Immature natural killer cell (primary cell): ENCODE measurements at regions not wholly inside any gene's neighbourhood (a gene's known extent, or its start where the extent isn't known, plus 50 kb on each side); places are given as distances from the start of the nearest gene placed in this dataset.
A peak's percentile ranks its signal among the peaks of the same experiment; 100 is the strongest.
"Not testable (repeated sequence)": the region's sequence is repeated elsewhere in the genome, so short reads cannot be mapped to it uniquely, and the experiment has no call there.

Source experiments
- DNase-seq, 3 donors: peaks; one replicate each; pipeline ENCODE4 v3.0.0; 2022; ENCODE audit warnings: mixed read lengths in 1 of 3
- H3K27ac Mint-ChIP-seq, 6 donors: one replicate each; pipeline ENCODE4 v1.8.0; 2020; ENCODE audit warnings: mixed read lengths in 6 of 6, mild to moderate bottlenecking in 5 of 6, inconsistent platforms in 4 of 6, moderate library complexity in 3 of 6
- H3K27me3 Mint-ChIP-seq, 3 donors: one replicate each; pipeline ENCODE4 v1.8.0; 2020 to 2021; ENCODE audit warnings: low read depth in 3 of 3, mild to moderate bottlenecking in 3 of 3, mixed read lengths in 3 of 3, moderate library complexity in 3 of 3, inconsistent platforms in 1 of 3
- H3K36me3 Mint-ChIP-seq, 3 donors: one replicate each; pipeline ENCODE4 v1.8.0; 2020; ENCODE audit warnings: mixed read lengths in 3 of 3, inconsistent platforms in 2 of 3, mild to moderate bottlenecking in 2 of 3
- H3K4me1 Mint-ChIP-seq, 2 donors: one replicate each; pipeline ENCODE4 v1.8.0; 2020; ENCODE audit warnings: inconsistent platforms in 2 of 2, mild to moderate bottlenecking in 2 of 2, mixed read lengths in 2 of 2, moderate library complexity in 1 of 2
- H3K4me3 Mint-ChIP-seq, 5 donors: one replicate each; pipeline ENCODE4 v1.8.0; 2020; ENCODE audit warnings: mild to moderate bottlenecking in 5 of 5, mixed read lengths in 5 of 5, inconsistent platforms in 3 of 5, moderate library complexity in 3 of 5
- H3K9me3 Mint-ChIP-seq, 6 donors: one replicate each; pipeline ENCODE4 v1.8.0; 2020; ENCODE audit warnings: mild to moderate bottlenecking in 6 of 6, mixed read lengths in 6 of 6, inconsistent platforms in 4 of 6, moderate library complexity in 3 of 6

- Mint-ChIP-seq H3K4me3 (no peak overlapping the region), H3K4me1 (peaks cover 9 to 13% of the 10 kb centered on the region in 2 donors), H3K27ac (peak overlapping the region in 1 of 6 donors; percentile 40), H3K9me3 (no peaks in the 10 kb centered on the region), H3K36me3 (peaks cover 3 to 7% (median 7%) of the 10 kb centered on the region in 3 donors), H3K27me3 (peaks cover 0 to 2% (median 1%) of the 10 kb centered on the region in 3 donors)
- no peak for DNase-seq
These were observed 106.4 kb downstream of the SLC25A47 start for GRCh38 chr14:100429537-100429936.

GRCh38 chr14:100430571-100430970, 107.4 kb downstream of the SLC25A47 start:
- no peak overlapping the region for H3K27ac Mint-ChIP-seq

GRCh38 chr14:100431461-100431860, 108.3 kb downstream of the SLC25A47 start:
- not testable (repeated sequence) for H3K9me3 Mint-ChIP-seq, H3K27me3 Mint-ChIP-seq, H3K4me3 Mint-ChIP-seq, DNase-seq, H3K27ac Mint-ChIP-seq, H3K36me3 Mint-ChIP-seq, H3K4me1 Mint-ChIP-seq

More at GRCh38 chr14:100430571-100430970, 107.4 kb downstream of the SLC25A47 start:
- Mint-ChIP-seq H3K36me3 (peaks cover 3 to 7% (median 7%) of the 10 kb centered on the region in 3 donors), H3K27me3 (peaks cover 0 to 2% (median 1%) of the 10 kb centered on the region in 3 donors), H3K4me3 (no peak overlapping the region), H3K4me1 (peaks cover 0 to 3% of the 10 kb centered on the region in 2 donors), H3K9me3 (no peaks in the 10 kb centered on the region)
- DNase-seq: no peak

DNA sequence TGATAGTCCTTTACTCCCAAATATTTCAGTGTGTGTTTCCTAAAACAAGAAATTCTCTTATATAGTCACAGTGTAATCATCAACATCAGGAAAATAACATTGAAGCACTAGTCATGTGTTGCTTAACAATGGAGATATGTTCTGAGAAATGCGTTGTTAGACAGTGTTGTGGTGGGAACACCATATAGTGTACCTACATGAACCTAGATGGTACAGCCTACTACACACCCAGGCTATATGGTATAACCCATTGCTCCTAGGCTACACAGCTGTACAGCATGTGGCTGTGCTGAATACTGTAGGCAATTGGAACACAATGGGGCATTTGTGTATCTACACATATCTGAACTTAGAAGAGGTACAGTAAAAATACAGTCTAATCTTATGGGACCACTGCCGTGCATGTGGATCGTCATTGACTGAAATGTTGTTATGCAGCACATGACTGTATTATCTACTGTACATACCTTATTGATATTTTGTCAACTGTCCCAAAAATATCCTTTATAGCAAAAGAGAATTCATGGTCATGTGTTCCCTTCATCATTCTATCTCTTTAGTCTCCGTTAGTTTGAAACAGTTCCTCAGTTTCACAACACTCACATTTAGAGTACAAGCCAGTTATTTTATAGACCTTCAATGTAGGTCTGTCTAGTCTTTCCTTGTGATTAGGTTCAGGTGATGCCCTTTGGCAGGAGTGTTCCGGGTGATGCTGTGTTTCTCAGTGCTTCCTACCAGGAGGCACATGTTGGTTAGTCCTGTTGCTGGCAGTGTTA, 109.7 kb downstream of the SLC25A47 start:
- H3K27me3 Mint-ChIP-seq: peaks cover 0 to 2% (median 0%) of the 10 kb centered on the region in 3 donors
- no peaks in the 10 kb centered on the region for H3K9me3 Mint-ChIP-seq
- H3K36me3 Mint-ChIP-seq: peaks cover 3 to 7% (median 7%) of the 10 kb centered on the region in 3 donors
- DNase-seq: no peak
- no peak overlapping the region for H3K4me3 Mint-ChIP-seq
- H3K27ac Mint-ChIP-seq: peak overlapping the region in 1 of 6 donors; percentile 42
- no peaks in the 10 kb centered on the region for H3K4me1 Mint-ChIP-seq

DNA sequence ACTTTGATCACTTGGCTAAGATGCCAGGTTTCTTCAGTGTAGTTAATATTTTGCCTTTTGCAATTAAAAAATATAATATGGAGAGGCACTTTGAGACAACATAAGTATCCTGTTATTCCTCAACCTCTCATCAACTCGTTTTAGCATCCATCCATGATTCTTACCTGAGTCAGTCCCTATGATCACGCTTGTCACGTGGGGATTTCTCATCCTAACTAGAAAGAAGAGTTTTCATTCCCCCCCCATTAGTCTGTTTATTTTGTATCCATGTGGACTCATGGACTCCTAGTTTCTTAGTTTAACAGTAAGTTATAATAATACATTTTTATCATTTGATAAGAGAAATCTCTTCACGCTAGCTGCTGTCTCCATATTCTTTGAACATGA, 110.3 kb downstream of the SLC25A47 start:
- peak overlapping the region in 1 of 6 donors; percentile 42 for H3K27ac Mint-ChIP-seq
- no peak for DNase-seq
- H3K4me1 Mint-ChIP-seq: no peaks in the 10 kb centered on the region
- H3K36me3 Mint-ChIP-seq: peaks cover 3 to 7% (median 7%) of the 10 kb centered on the region in 3 donors
- H3K4me3 Mint-ChIP-seq: no peak overlapping the region
- no peaks in the 10 kb centered on the region for H3K9me3 Mint-ChIP-seq
- peaks cover 0 to 2% (median 0%) of the 10 kb centered on the region in 3 donors for H3K27me3 Mint-ChIP-seq

DNA sequence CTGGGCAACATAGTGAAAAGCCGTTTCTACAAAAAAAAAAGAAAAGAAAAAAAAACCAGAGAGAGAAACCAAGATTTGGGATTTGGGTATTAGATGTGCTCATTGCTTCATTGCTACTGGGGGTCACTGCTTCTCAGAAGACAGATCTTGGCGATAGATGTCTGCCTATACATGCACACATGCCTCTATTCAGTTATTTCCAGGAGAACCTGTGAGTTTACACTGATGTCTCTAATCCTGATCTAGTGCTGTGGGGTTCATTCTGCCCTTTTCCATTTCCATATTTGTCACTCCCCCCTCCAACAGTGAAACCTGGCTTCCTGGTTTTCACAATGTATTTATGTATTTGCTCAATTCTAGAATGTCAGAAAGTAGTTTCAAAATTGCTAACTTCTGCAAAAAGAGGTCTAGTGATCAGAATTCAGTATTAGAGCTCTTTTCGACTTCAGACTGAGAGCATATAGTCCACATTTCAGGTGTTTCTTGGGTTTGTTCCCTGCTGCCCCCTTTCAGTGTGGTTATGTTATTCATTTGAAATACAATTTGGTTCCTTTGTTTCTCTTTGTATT, 111.0 kb downstream of the SLC25A47 start:
- peaks cover 0 to 2% (median 0%) of the 10 kb centered on the region in 3 donors for H3K27me3 Mint-ChIP-seq
- H3K4me1 Mint-ChIP-seq: no peaks in the 10 kb centered on the region
- peaks cover 3 to 7% (median 7%) of the 10 kb centered on the region in 3 donors for H3K36me3 Mint-ChIP-seq
- H3K4me3 Mint-ChIP-seq: no peak overlapping the region
- H3K27ac Mint-ChIP-seq: peak overlapping the region in 1 of 6 donors; percentile 26
- DNase-seq: no peak
- no peaks in the 10 kb centered on the region for H3K9me3 Mint-ChIP-seq

- Mint-ChIP-seq H3K4me3 (no peak overlapping the region), H3K36me3 (peaks cover under 1 to 7% (median 7%) of the 10 kb centered on the region in 3 donors), H3K27ac (no peak overlapping the region)
These were observed 111.8 kb downstream of the SLC25A47 start for GRCh38 chr14:100434911-100435438.

DNA sequence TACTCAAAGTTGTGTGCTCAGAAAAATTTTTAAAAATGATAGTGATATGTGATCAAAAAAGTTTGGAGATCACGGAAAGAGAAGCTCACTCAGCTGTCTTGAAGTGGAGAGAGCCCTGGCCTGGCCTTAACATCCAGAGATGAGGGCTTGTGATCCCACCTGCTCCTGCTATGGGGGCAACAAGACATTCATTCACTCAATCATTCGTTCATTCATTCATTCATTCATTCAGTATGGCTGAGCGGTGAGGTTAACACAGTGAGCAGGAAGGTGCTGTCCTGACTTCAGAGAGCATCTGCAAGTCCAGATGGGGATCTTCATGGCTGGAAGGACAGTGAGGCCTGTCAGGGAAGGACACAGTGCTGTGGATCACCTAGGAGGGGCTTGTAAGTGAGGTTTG, 112.3 kb downstream of the SLC25A47 start:
- no peaks in the 10 kb centered on the region for H3K4me1 Mint-ChIP-seq
- DNase-seq: no peak
- no peak overlapping the region for H3K27ac Mint-ChIP-seq
- no peak overlapping the region for H3K4me3 Mint-ChIP-seq
- peaks cover 0 to 2% (median 0%) of the 10 kb centered on the region in 3 donors for H3K27me3 Mint-ChIP-seq
- H3K9me3 Mint-ChIP-seq: no peaks in the 10 kb centered on the region
- H3K36me3 Mint-ChIP-seq: peaks cover 0 to 7% (median 7%) of the 10 kb centered on the region in 3 donors

More at GRCh38 chr14:100434911-100435438, 111.8 kb downstream of the SLC25A47 start:
- DNase-seq: no peak
- no peaks in the 10 kb centered on the region for H3K4me1 Mint-ChIP-seq
- no peaks in the 10 kb centered on the region for H3K9me3 Mint-ChIP-seq
- H3K27me3 Mint-ChIP-seq: peaks cover 0 to 2% (median 0%) of the 10 kb centered on the region in 3 donors

GRCh38 chr14:100436745-100437406, 113.7 kb downstream of the SLC25A47 start:
- Mint-ChIP-seq H3K36me3 (peaks cover 0 to 7% (median 6%) of the 10 kb centered on the region in 3 donors), H3K4me3 (no peak overlapping the region), H3K4me1 (no peaks in the 10 kb centered on the region), H3K27me3 (peaks cover 0 to 4% (median 2%) of the 10 kb centered on the region in 3 donors), H3K27ac (peak overlapping the region in 3 of 6 donors; percentile 13 to 52 (median 26)), H3K9me3 (no peaks in the 10 kb centered on the region)
- no peak for DNase-seq

DNA sequence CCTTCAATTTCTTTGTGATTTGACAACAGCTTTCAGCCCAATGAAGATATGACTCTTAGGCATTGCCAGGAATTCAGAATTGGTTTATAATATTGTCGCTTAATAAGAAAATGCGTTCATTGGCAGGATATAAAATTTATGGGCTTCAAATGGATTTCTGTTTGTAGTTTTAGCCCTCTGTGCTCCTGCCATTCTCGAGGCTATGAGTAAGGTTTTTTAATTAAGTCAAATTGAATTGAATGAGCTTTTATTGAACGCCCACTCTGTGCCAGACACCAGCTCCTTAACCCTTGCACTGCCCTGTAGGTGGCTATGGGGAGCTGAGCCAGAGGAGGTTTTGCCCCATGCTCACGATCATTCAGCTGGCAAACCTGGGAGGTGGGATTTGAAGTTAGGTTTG, 115.1 kb downstream of the SLC25A47 start:
- Mint-ChIP-seq H3K9me3 (no peaks in the 10 kb centered on the region), H3K27ac (peak overlapping the region in 1 of 6 donors; percentile 38), H3K4me3 (no peak overlapping the region), H3K36me3 (no peaks in the 10 kb centered on the region), H3K27me3 (peaks cover 0 to 4% (median 2%) of the 10 kb centered on the region in 3 donors), H3K4me1 (no peaks in the 10 kb centered on the region)
- no peak for DNase-seq

DNA sequence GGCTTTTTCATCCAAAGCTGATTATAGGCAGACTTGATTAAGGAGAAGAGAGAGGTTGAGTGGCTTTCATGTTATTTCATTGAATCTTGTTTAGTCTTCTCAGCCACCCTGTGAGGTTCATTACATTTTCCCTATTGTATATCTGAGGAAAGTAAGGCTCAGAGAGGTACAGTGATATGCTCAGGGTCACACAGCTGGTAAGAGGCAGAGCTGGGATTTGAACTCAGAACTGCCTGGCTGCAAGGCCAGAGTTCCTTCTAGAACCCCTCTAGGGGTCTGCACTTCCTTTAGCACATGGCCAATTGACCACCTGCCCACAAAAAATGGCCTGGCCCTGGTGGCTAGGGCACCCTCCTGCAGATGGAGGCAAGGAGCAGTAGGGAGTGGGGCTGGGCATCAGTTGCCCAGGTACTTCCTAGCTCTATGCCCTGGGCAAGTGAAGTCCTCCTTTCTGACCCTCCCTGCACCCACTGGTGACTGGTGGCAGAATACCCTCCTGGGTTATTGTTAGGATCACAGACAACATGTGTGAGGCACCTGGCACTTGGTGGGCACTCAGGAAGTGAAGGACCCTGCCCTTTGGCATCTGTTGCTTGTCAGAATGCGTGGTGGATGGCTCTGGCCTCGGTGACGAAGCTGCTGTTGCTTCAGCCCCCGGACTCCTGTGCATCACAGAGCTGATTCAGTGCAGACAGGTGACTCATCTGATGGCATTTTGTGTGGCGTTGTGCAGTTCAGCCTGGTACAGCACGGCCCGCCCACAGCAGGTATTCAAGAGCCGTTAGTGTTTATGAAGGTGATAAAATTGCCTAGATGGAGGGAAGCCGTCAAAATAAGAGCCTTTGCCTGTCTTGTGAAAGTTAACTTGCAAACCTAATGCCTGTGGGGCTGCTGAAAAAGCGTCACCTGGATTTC, 115.8 kb downstream of the SLC25A47 start:
- Mint-ChIP-seq H3K4me3 (no peak overlapping the region), H3K36me3 (no peaks in the 10 kb centered on the region), H3K27me3 (peaks cover 0 to 4% (median 2%) of the 10 kb centered on the region in 3 donors), H3K4me1 (no peaks in the 10 kb centered on the region), H3K9me3 (no peaks in the 10 kb centered on the region), H3K27ac (peak overlapping the region in 1 of 6 donors; percentile 38)
- no peak for DNase-seq

DNA sequence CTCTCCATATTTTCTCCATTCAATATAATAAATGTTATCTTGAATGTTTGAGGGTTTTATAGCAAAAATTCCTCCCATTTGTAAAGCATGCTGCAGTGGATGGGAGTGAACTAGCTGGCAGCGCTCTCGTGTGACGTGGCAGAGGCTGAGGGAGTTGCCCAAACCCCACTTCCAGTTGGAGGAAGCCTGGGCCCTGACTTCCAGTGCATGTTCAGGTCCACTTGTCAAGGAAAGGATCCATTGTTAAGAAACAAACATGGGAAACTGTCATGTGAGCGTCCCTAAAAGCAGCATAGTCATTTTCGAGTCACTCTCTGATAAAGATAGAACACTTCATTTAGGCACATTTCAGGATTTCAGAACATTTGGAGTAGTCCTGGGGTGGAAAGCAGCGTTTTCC, 116.6 kb downstream of the SLC25A47 start:
- Mint-ChIP-seq H3K27me3 (peaks cover 0 to 4% (median 0%) of the 10 kb centered on the region in 3 donors), H3K9me3 (no peaks in the 10 kb centered on the region), H3K27ac (no peak overlapping the region), H3K4me1 (no peaks in the 10 kb centered on the region), H3K36me3 (no peaks in the 10 kb centered on the region), H3K4me3 (no peak overlapping the region)
- DNase-seq: no peak

GRCh38 chr14:100440207-100440631, 117.1 kb downstream of the SLC25A47 start:
- Mint-ChIP-seq H3K27ac (no peak overlapping the region), H3K4me1 (no peaks in the 10 kb centered on the region), H3K4me3 (no peak overlapping the region), H3K36me3 (no peaks in the 10 kb centered on the region), H3K9me3 (no peaks in the 10 kb centered on the region), H3K27me3 (peaks cover 0 to 4% (median 0%) of the 10 kb centered on the region in 3 donors)
- peak; percentile 5 to 24 (median 13) for DNase-seq
